Endothelial cell of umbilical vein (primary cell): ENCODE measurements at regions not wholly inside any gene's neighbourhood (a gene's known extent, or its start where the extent isn't known, plus 50 kb on each side); places are given as distances from the start of the nearest gene placed in this dataset.

Source experiments
- CTCF ChIP-seq, 2 donors: IDR thresholded peaks; 1 replicate in 1 of 2; 2 replicates in 1 of 2; pipeline ENCODE4 v1.5.1; 2011; ENCODE audit warnings: low read length in 2 of 2, mild to moderate bottlenecking in 2 of 2, moderate library complexity in 2 of 2, control low read depth in 1 of 2, inconsistent platforms in 1 of 2, low read depth in 1 of 2; ENCODE audit not compliant: insufficient read depth in 1 of 2; ENCODE audit errors: extremely low read depth in 1 of 2
- EZH2 ChIP-seq: IDR thresholded peaks from 2 replicates; pipeline ENCODE4 v1.6.1; 2012; ENCODE audit warnings: borderline replicate concordance, low read depth, mild to moderate bottlenecking, moderate library complexity, low read length, inconsistent platforms; ENCODE audit not compliant: severe bottlenecking
- FOS ChIP-seq: IDR thresholded peaks from 2 replicates; pipeline ENCODE4 v1.6.1; 2011; ENCODE audit warnings: mild to moderate bottlenecking, low read length, moderate library complexity, borderline replicate concordance; ENCODE audit not compliant: insufficient read depth
- GATA2 ChIP-seq: IDR thresholded peaks from 2 replicates; pipeline ENCODE4 v1.7.0; 2011; ENCODE audit warnings: low read depth, mild to moderate bottlenecking, moderate library complexity, mixed read lengths, low read length; ENCODE audit not compliant: insufficient read length, insufficient read depth
- JUN ChIP-seq: IDR thresholded peaks from 2 replicates; pipeline ENCODE4 v1.6.1; 2011; ENCODE audit warnings: borderline replicate concordance, low read depth; ENCODE audit not compliant: insufficient read length, insufficient read depth
- MAX ChIP-seq: IDR thresholded peaks from 2 replicates; pipeline ENCODE4 v1.6.1; 2011; ENCODE audit not compliant: insufficient read depth, insufficient read length
- MYC ChIP-seq: IDR thresholded peaks from one replicate; pipeline ENCODE4 v1.6.1; 2011; ENCODE audit warnings: mild to moderate bottlenecking, low read depth, low read length
- POLR2A ChIP-seq: IDR thresholded peaks from 2 replicates; pipeline ENCODE4 v1.6.1; 2012; ENCODE audit warnings: low read depth, mild to moderate bottlenecking, control low read depth, low read length
- POLR2AphosphoS5 ChIP-seq: IDR thresholded peaks from 2 replicates; pipeline ENCODE4 v1.6.1; 2012; ENCODE audit warnings: low read depth, mild to moderate bottlenecking, control low read depth, low read length, moderate library complexity; ENCODE audit not compliant: insufficient read depth

- TF ChIP-seq CTCF (IDR thresholded peaks at IDR 0.05; ENCODE audit: extremely low read depth in 1 of 2, insufficient read depth in 1 of 2, low read depth in 1 of 2, low read length in 2 of 2): no peak
- TF ChIP-seq POLR2AphosphoS5: no peak
- TF ChIP-seq POLR2A: no peak
- TF ChIP-seq EZH2: no peak
- TF ChIP-seq MAX: no peak
- no peak for TF ChIP-seq MYC
- no peak for TF ChIP-seq FOS
- no peak for TF ChIP-seq JUN
- TF ChIP-seq GATA2: no peak
Measured at GRCh38 chr6:71088166-71088565, 131.3 kb upstream of the B3GAT2 start.
